Kidney (tissue), 13 donors: ENCODE measurements at regions not wholly inside any gene's neighbourhood (a gene's known extent, or its start where the extent isn't known, plus 50 kb on each side); places are given as distances from the start of the nearest gene placed in this dataset.

ENCODE experiments used
- DNase-seq, 5 donors: peaks; one replicate each; pipeline ENCODE4 v3.0.0-alpha.2; 2013 to 2020
- FAIRE-seq: peaks from 2 replicates; lab custom pipeline; 2012; peaks lifted over from hg19 to GRCh38; lab: Jason Lieb, UNC
- H3K27ac ChIP-seq, 2 donors: one replicate each; pipeline ENCODE4 v1.7.0; 2013; ENCODE audit warnings: low read depth in 2 of 2, low read length in 2 of 2, inconsistent platforms in 1 of 2
- H3K27me3 ChIP-seq: one replicate; pipeline ENCODE4 v1.7.1; 2013; ENCODE audit warnings: low read length, inconsistent platforms; ENCODE audit not compliant: control insufficient read depth, insufficient read depth
- H3K36me3 ChIP-seq, 3 donors: one replicate each; pipeline versions ENCODE4 v1.7.0 to v1.7.1; 2013; ENCODE audit warnings: low read length in 3 of 3, control low read depth in 1 of 3, inconsistent platforms in 1 of 3; ENCODE audit not compliant: insufficient read depth in 3 of 3, control insufficient read depth in 2 of 3
- H3K4me1 ChIP-seq, 3 donors: one replicate each; pipeline versions ENCODE4 v1.7.0 to v1.7.1; 2013; ENCODE audit warnings: low read length in 3 of 3, inconsistent platforms in 1 of 3, low read depth in 1 of 3; ENCODE audit not compliant: control insufficient read depth in 2 of 3, insufficient read depth in 2 of 3
- H3K4me3 ChIP-seq, 3 donors: one replicate each; pipeline versions ENCODE4 v1.7.0 to v1.8.1; 2013; ENCODE audit warnings: low read length in 3 of 3, control low read depth in 1 of 3, inconsistent platforms in 1 of 3
- H3K9ac ChIP-seq, 3 donors: one replicate each; pipeline versions ENCODE4 v1.7.0 to v1.7.1; 2013; ENCODE audit warnings: low read length in 3 of 3, control low read depth in 1 of 3, inconsistent platforms in 1 of 3
- H3K9me3 ChIP-seq, 3 donors: one replicate each; pipeline versions ENCODE4 v1.7.0 to v1.7.1; 2013; ENCODE audit warnings: low read length in 3 of 3, control low read depth in 1 of 3, inconsistent platforms in 1 of 3; ENCODE audit not compliant: control insufficient read depth in 2 of 3, insufficient read depth in 1 of 3
- intact Hi-C: fragments of 100-400 bp; cut with DNase I; formaldehyde crosslinking; loops from one replicate; pipeline ENCODE4 v1.11.1; 2022
- TF ChIP-seq, protein P1 (sequence below): IDR thresholded peaks from 3 replicates; pipeline ENCODE4 v1.5.1; 2012; ENCODE audit warnings: mild to moderate bottlenecking, moderate library complexity, borderline replicate concordance; ENCODE audit not compliant: insufficient read depth; ENCODE audit errors: extremely low read depth
- donor health status: control.
- donor health status: control.
- donor health status: control.
- donor health status: control.
- donor health status: control.
- donor health status: DM: yes; HTN: yes; CAD: no.
- donor health status: Normal renal cell carcinoma (clear cell type).

DNA sequence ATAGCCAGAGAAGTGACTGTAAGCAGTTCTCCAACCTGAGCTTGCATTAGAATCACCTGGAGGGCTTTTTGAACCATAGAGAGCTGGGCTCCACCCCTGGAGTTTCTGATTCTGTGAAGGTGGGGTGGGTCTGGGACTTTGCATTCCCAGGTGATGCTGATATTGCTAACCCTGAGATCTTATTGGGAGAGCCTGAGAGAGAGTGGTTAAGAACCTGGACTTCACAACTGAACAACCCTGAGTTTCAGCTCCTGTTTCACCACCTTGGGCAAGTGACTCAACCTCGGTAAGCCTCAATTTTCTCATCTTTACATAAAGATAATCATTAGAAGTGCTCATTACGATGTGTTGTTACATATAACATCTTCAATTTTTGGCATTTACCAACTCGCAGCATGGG is 498.6 kb downstream of the EBF1 start:
- DNase-seq (no peak), FAIRE-seq (no peak)
- Histone ChIP-seq H3K27me3 (no peaks in the 10 kb centered on the region), H3K9ac (no peak overlapping the region), H3K4me1 (no peaks in the 10 kb centered on the region), H3K36me3 (no peaks in the 10 kb centered on the region), H3K27ac (no peak overlapping the region), H3K9me3 (peaks cover 0 to 4% (median 0%) of the 10 kb centered on the region in 3 donors), H3K4me3 (no peak overlapping the region)
- intact Hi-C loops = no loop called here
- TF ChIP-seq, protein P1, sequence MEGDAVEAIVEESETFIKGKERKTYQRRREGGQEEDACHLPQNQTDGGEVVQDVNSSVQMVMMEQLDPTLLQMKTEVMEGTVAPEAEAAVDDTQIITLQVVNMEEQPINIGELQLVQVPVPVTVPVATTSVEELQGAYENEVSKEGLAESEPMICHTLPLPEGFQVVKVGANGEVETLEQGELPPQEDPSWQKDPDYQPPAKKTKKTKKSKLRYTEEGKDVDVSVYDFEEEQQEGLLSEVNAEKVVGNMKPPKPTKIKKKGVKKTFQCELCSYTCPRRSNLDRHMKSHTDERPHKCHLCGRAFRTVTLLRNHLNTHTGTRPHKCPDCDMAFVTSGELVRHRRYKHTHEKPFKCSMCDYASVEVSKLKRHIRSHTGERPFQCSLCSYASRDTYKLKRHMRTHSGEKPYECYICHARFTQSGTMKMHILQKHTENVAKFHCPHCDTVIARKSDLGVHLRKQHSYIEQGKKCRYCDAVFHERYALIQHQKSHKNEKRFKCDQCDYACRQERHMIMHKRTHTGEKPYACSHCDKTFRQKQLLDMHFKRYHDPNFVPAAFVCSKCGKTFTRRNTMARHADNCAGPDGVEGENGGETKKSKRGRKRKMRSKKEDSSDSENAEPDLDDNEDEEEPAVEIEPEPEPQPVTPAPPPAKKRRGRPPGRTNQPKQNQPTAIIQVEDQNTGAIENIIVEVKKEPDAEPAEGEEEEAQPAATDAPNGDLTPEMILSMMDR = no peak

DNA sequence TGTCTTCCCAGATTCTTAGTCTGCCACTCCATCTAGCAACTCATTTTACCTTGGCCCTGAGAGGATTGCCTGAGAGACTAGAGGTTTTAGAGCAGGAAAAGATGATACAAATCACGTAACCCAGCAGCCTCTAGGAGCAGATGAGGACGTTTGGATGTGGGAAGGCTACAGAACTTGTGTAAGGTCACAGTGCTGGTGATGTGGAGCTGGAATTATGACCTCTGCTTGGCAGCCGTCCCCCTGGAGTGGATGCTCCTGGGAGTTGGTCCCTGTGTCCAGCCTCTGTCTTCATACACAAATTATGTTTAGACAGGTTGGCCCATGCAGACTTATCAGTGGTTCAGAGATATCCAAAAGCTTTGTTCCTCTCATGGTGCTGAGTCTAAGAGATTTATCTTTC is 499.0 kb downstream of the EBF1 start:
- FAIRE-seq (no peak), DNase-seq (no peak)
- H3K4me1 ChIP-seq = no peaks in the 10 kb centered on the region
- no peak overlapping the region for H3K4me3 ChIP-seq
- H3K9me3 ChIP-seq = peaks cover 0 to 4% (median 0%) of the 10 kb centered on the region in 3 donors
- no peaks in the 10 kb centered on the region for H3K27me3 ChIP-seq
- no peaks in the 10 kb centered on the region for H3K36me3 ChIP-seq
- intact Hi-C loops = no loop called here
- H3K27ac ChIP-seq = no peak overlapping the region
- TF ChIP-seq, protein P1 = no peak
- H3K9ac ChIP-seq = no peak overlapping the region

DNA sequence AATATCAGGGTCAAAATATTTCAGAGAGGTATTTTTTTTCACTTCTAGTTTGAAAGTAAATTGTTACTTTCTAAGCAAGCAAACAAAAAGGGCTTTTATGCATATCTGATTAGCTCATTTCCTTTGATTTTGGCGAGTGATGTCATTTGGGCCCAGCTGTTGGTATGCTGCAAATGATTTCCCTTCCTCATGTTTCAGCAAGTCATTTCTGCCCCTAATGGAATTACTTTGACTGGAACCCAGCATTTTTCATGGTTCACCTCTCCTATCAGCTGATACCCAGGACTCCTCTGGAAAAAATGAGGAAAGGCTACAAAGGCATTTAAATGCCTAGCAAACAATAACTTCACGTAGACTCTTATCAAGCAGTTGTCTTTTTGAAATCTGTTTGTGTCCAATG is 500.6 kb downstream of the EBF1 start:
- TF ChIP-seq, protein P1 = no peak
- no peaks in the 10 kb centered on the region for H3K4me1 ChIP-seq
- DNase-seq = peak in 3 of 5 donors; percentile 19 to 76 (median 58)
- intact Hi-C loops = no loop called here
- no peak overlapping the region for H3K4me3 ChIP-seq
- no peak for FAIRE-seq
- no peaks in the 10 kb centered on the region for H3K36me3 ChIP-seq
- no peak overlapping the region for H3K27ac ChIP-seq
- no peak overlapping the region for H3K9ac ChIP-seq
- H3K27me3 ChIP-seq = no peaks in the 10 kb centered on the region
- peaks cover 0 to 4% (median 0%) of the 10 kb centered on the region in 3 donors for H3K9me3 ChIP-seq
